GM19395 (cell line): ENCODE measurements at regions not wholly inside any gene's neighbourhood (a gene's known extent, or its start where the extent isn't known, plus 50 kb on each side); places are given as distances from the start of the nearest gene placed in this dataset.
"Not testable (repeated sequence)": the region's sequence is repeated elsewhere in the genome, so short reads cannot be mapped to it uniquely, and the experiment has no call there.

Experiments used
- ATAC-seq: cut with Tn5 transposase; IDR thresholded peaks from one replicate; pipeline ENCODE4 v1.9.1; 2021; ENCODE audit warnings: mild to moderate bottlenecking, moderate library complexity; ENCODE audit not compliant: unreplicated experiment

GRCh38 chr21:20024741-20025140 lies 973.5 kb upstream of the NCAM2 start:
- no peak for ATAC-seq

- no peak for ATAC-seq
Observed at GRCh38 chr21:20026543-20026942, 971.7 kb upstream of the NCAM2 start.

GRCh38 chr21:20030390-20030789 lies 967.8 kb upstream of the NCAM2 start:
- no peak for ATAC-seq

GRCh38 chr21:20031807-20032206 lies 966.4 kb upstream of the NCAM2 start:
- ATAC-seq = no peak

- no peak for ATAC-seq
Observed at GRCh38 chr21:20040768-20041167, 957.4 kb upstream of the NCAM2 start.

- no peak for ATAC-seq
Observed at GRCh38 chr21:20045197-20045596, 953.0 kb upstream of the NCAM2 start.

GRCh38 chr21:20048130-20048837 lies 949.9 kb upstream of the NCAM2 start:
- ATAC-seq = not testable (repeated sequence)

GRCh38 chr21:20083336-20083735 lies 914.9 kb upstream of the NCAM2 start:
- ATAC-seq = no peak

- no peak for ATAC-seq
Observed at GRCh38 chr21:20083925-20084324, 914.3 kb upstream of the NCAM2 start.

GRCh38 chr21:20086508-20086907 lies 911.7 kb upstream of the NCAM2 start:
- no peak for ATAC-seq

- no peak for ATAC-seq
Observed at GRCh38 chr21:20106368-20106767, 891.8 kb upstream of the NCAM2 start.

- no peak for ATAC-seq
Observed at GRCh38 chr21:20108016-20108415, 890.2 kb upstream of the NCAM2 start.

GRCh38 chr21:20108976-20109540 lies 889.2 kb upstream of the NCAM2 start:
- ATAC-seq = no peak

GRCh38 chr21:20110368-20110767 lies 887.8 kb upstream of the NCAM2 start:
- no peak for ATAC-seq

- ATAC-seq = no peak
Observed at GRCh38 chr21:20151741-20152140, 846.5 kb upstream of the NCAM2 start.

GRCh38 chr21:20163167-20163566 lies 835.0 kb upstream of the NCAM2 start:
- no peak for ATAC-seq

GRCh38 chr21:20167059-20167458 lies 831.1 kb upstream of the NCAM2 start:
- no peak for ATAC-seq

- no peak for ATAC-seq
Observed at GRCh38 chr21:20169812-20170576, 828.2 kb upstream of the NCAM2 start.

- ATAC-seq = no peak
Observed at GRCh38 chr21:20186186-20186585, 812.0 kb upstream of the NCAM2 start.

GRCh38 chr21:20187028-20187427 lies 811.2 kb upstream of the NCAM2 start:
- ATAC-seq = no peak

- not testable (repeated sequence) for ATAC-seq
Observed at GRCh38 chr21:20201323-20201722, 796.9 kb upstream of the NCAM2 start.

- ATAC-seq = no peak
Observed at GRCh38 chr21:20207335-20207734, 790.9 kb upstream of the NCAM2 start.
